Putamen (tissue), 1 donor: ENCODE measurements at regions not wholly inside any gene's neighbourhood (a gene's known extent, or its start where the extent isn't known, plus 50 kb on each side); places are given as distances from the start of the nearest gene placed in this dataset.

ENCODE experiments used
- DNase-seq: peaks from one replicate; pipeline ENCODE4 v3.0.0-alpha.2; 2016; ENCODE audit warnings: low spot score

- no peak for DNase-seq
Measured at GRCh38 chr2:147792966-147793617, 51.7 kb upstream of the ACVR2A start.

DNA sequence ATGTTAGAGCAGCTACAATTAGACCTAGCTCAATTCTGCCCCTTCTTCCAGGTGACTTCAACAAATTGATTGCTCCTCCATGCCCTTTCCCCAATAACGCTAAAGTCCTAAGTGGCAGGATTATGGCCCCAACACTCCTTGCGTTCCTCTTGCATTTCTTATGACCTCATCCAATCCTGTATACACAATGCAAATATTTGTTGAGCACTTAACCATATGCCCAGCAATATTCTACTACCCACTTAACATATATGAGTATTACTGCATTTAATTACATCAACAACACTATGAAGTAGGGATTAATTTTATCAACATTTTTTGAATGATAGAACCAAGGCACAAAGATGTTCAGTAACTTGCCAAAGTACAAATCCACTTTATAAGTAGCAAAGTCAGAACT is 54.2 kb upstream of the ACVR2A start:
- DNase-seq: no peak

DNA sequence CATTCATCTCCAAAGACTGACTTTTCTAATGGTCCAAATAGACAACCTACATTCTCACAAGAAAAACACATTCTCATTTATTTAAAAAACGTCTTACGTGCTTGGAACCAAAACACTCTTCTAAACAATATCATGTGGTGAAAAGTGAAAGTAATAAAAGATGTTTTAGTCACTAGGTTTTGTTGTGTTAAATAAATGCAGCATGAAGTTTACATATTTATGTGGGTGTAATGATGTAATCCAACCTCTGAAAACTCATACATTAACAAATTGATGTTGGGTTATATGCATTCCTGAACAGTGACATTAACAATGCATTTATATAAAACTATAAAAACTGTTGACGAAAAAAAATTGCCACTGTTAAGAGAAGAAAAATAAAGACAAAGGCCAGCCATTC is 55.1 kb upstream of the ACVR2A start:
- no peak for DNase-seq

- no peak for DNase-seq
Measured at GRCh38 chr2:147789287-147789686, 55.5 kb upstream of the ACVR2A start.

DNA sequence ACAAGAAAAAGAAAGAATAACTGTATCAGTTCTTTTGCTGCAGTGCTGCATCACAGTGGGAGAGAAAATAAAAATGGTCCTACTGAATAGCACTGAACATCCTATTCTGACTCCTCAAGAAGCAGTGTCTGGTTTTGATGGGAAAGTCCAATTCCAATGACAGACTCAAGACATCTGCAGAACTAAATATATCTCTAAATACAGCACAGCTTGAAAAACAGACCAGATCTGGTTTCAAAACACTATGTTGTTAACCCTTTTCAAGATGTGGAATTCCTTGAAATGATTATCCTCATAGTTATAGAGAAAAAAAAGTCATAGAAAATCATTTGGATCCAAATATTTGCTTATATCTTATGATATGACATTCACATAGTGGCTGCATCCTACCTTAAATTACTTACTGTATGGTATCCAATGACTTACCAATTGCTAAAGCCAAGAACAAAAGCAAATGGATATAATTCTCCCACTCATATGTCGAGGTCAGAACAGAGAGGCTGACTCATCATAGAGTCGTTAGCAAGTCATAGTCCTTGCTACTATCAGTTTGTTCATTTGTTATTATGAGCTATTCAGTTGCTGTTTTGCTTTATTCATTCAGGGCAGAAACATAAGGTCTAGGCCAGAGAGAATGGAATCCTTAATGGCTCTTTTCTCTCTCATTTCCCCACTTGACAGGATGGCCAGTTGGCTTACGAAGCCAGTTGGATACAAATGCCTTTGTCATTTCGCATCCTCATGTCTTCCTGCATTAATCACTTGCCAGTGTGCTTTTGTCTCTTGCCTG is 62.5 kb upstream of the ACVR2A start:
- no peak for DNase-seq

GRCh38 chr2:147779440-147779839 is 65.4 kb upstream of the ACVR2A start:
- DNase-seq: no peak

GRCh38 chr2:147777394-147777793 is 67.4 kb upstream of the ACVR2A start:
- no peak for DNase-seq

DNA sequence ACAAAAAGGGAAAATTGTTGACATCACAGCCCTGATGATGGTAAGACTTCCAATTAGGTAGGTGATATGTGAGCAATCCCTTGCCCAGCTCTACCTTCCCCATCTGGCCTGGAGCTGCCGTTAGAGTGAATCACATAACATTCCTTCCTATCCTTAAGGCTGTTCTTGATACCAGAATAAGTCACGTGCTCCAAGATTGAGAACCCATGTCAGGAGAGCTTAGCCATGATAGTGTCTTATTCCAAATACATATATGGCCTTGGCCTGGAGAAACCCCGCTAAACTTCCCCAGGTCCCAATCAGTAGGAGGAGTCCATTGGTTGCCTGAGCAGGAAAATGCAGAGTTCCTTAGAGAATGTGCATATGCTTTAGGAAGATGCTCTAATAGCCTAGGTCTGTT is 70.0 kb upstream of the ACVR2A start:
- no peak for DNase-seq

DNA sequence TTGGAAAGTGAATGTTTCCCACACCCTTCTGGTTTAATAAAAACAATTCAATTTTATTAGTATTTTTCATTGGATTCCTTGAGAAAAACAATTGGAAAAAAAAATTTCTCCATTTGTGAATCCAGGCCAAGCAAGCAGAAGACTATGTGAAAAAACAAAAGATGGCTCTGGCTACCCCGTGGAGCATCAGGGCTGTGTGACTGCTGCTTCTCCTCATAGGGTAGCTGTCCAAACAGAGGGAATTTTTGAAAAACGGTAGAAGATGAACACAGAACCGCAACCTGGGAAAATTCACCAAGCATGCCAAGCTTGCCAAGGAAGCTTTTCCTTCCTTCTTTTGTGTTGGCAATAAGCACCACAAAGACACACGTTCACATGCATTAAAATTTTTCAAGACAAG is 71.3 kb upstream of the ACVR2A start:
- no peak for DNase-seq

GRCh38 chr2:147772781-147773180 is 72.0 kb upstream of the ACVR2A start:
- no peak for DNase-seq

DNA sequence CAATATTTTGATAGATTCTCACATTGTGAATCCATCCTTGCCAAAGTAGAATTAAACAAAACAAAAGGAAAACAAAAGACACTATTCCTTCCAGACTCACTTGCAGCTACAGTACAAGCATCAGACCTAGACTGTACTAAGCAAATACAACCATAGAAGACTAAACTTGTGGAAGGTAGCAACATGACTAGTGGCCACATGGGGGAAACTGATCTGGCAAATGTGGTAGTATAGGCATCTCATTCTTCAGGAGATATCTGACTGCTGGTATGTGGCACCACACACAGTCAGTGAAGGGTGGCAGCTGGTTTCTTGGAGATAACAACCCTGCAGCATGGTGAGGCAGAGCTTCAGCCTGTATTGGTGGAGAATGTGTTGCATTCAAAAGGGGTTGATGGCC is 81.0 kb upstream of the ACVR2A start:
- DNase-seq: no peak

DNA sequence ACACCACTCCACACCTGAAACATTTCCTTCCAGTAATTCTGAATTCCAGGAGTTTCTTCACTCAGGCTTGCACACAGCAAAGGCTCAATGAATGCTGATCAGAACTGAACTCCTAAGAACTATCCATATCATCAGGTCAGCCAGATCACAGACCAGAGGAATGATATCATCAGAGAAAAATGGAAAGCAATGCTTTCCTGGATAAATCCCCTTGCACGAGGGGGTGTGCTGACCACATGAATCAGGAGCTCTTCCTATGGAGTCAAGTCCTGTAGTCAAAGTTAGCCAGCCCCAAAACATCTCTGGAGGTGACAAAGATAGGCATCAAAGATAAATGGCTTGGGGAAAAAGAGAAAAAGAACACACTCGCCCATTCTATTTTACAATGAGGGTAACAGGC is 83.8 kb upstream of the ACVR2A start:
- DNase-seq: no peak

GRCh38 chr2:147759536-147759935 is 85.3 kb upstream of the ACVR2A start:
- DNase-seq: no peak

DNA sequence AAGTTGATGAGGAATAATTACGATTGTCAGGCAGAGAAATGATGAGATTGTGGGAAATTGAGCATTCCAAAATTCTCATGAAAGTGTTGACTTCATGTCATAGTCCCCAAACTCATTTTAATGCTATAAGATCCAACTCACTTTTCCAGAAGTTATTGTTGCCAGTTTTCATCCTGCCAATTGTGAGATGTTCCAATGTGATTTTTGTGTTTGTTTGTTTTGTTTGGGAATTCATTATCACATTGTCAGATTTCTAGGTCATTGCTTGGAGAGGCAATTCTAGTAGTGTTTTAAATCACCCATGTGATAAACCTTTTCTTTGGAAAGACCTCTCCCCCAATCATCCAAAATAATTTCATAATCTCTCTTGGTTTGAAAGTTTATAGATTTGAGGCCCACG is 86.0 kb upstream of the ACVR2A start:
- DNase-seq: no peak

DNA sequence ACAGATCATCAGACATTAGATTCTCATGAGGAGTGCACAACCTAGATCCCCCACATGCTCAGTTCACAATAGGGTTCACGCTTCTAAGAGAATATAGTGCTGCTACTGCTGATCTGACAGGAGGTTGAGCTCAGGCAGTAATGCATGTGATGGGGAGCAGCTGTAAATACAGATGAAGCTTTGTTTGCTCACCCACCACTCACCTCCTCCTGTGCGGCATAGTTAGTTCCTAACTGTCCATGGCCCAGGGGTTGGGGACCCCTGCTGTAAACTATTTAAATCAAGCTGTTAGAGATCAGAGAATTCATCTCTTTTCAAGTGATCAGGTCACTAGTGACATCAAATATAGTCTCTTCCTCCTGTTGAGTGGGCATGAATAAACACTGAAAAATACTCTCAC is 88.8 kb upstream of the ACVR2A start:
- DNase-seq: no peak

DNA sequence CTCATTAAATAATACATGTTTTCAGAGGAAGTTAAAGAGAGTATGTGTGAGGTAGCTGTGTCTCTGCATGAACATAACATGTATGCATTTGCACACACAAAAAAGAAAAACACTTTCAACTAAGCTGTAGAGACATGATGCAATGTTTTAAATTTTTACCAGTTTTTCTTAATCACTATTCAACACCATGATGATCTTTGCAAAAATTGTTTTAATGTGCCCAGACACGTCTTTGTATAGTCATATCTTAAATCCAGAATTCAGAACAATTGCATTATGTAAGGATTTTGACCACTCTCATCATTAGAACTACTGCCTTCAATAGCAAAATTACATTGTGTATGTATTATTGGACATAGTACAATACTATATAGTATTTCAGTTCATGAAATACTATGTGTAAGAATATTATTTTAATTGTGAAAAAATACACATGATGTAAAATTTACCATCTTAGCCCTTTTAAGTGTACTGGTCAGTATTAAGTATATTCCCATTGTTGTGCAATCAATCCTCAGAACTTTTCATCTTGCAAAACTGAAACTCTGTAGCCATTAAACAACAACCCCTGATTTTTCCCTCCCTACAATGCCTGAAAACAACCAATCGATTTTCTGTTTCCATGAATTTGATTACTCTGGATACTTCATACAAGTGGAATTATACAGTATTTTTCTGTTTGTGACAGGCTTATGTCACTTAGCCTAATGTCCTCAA is 104.5 kb upstream of the ACVR2A start:
- no peak for DNase-seq

- DNase-seq: no peak
Measured at GRCh38 chr2:147739508-147739907, 105.3 kb upstream of the ACVR2A start.

GRCh38 chr2:147718831-147719230 is 126.0 kb upstream of the ACVR2A start:
- DNase-seq: no peak

DNA sequence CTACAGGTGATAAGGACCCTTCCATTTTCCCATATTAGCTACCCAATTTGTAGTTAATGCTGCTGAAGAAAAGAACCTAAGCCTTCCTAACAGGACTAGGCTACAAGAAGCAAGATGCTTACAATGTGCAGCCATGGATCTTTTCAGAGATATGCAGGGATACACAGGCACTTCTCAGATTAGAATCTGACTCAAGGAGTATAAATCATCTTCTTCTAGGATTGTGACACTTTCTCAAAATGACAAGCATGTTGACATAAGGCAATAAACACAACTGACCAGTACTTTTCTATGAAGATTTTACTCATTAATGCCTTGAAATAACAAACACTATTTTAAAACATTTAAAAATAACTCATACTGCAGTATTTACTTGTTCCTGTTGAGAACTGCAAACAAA is 127.9 kb upstream of the ACVR2A start:
- no peak for DNase-seq

- DNase-seq: no peak
Measured at GRCh38 chr2:147715807-147716206, 129.0 kb upstream of the ACVR2A start.

DNA sequence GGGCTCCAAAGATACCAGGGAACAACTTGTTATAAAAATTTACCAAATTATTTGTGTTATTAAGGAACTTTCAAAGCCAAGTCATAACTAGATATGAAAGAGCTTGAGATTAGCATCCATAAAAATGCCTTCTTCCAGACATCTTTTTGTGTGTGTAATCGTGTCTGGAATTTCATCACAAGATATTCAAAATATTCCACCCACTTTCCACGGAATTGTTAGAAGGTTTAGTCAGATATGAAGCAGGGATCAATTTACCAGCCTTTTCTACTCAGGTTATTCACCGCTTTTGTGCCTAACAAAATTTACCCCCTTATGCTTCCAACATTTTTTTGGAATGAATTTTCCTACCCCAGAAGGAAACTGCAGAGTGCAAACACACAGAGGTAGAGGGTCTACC is 130.2 kb upstream of the ACVR2A start:
- DNase-seq: no peak

- no peak for DNase-seq
Measured at GRCh38 chr2:147713349-147713748, 131.5 kb upstream of the ACVR2A start.

- DNase-seq: no peak
Measured at GRCh38 chr2:147712051-147712450, 132.8 kb upstream of the ACVR2A start.
